SK-N-SH treated with all-trans-retinoic acid at 6 μM for 48 hours (cell line): ENCODE measurements at regions not wholly inside any gene's neighbourhood (a gene's known extent, or its start where the extent isn't known, plus 50 kb on each side); places are given as distances from the start of the nearest gene placed in this dataset.

Experiments used
- ATAC-seq: fragments of 200-7000 bp; cut with Tn5 transposase; 3 replicates; pipeline ENCODE4 v1.9.1; 2020; ENCODE audit warnings: mild to moderate bottlenecking, moderate library complexity
- ARNTL ChIP-seq: fragments of 450-650 bp; formaldehyde crosslinking; IDR thresholded peaks from 2 replicates; pipeline ENCODE4 v1.5.0; 2020; ENCODE audit warnings: low read depth, mild to moderate bottlenecking, moderate library complexity, borderline replicate concordance
- CSDC2 ChIP-seq: fragments of 250-450 bp; sonication (Bioruptor Pico); IDR thresholded peaks from 2 replicates; pipeline ENCODE4 v1.5.0; 2020; ENCODE audit warnings: mild to moderate bottlenecking, moderate library complexity
- ESRRG ChIP-seq: fragments of 250-450 bp; sonication (Bioruptor Pico); IDR thresholded peaks from 2 replicates; pipeline ENCODE4 v1.6.1; 2021; ENCODE audit warnings: mild to moderate bottlenecking
- GLIS3 ChIP-seq: fragments of 250-450 bp; sonication (Bioruptor Pico); IDR thresholded peaks from 2 replicates; pipeline ENCODE4 v1.5.0; 2020; ENCODE audit warnings: mild to moderate bottlenecking, moderate library complexity
- ISL1 ChIP-seq: fragments of 250-450 bp; sonication (Bioruptor Pico); IDR thresholded peaks from 2 replicates; pipeline ENCODE4 v2.1.2; 2022; ENCODE audit warnings: mild to moderate bottlenecking, moderate library complexity
- PATZ1 ChIP-seq: fragments of 250-450 bp; sonication (Bioruptor Pico); IDR thresholded peaks from 2 replicates; pipeline ENCODE4 v1.8.0; 2020; ENCODE audit warnings: mild to moderate bottlenecking, moderate library complexity, borderline replicate concordance
- POU6F1 ChIP-seq: fragments of 250-450 bp; sonication (Bioruptor Pico); IDR thresholded peaks from 2 replicates; pipeline ENCODE4 v1.8.0; 2021; ENCODE audit warnings: low read depth, mild to moderate bottlenecking, moderate library complexity, borderline replicate concordance
- PPARA ChIP-seq: fragments of 250-450 bp; sonication (Bioruptor Pico); IDR thresholded peaks from 2 replicates; pipeline ENCODE4 v1.5.0; 2020; ENCODE audit warnings: mild to moderate bottlenecking, borderline replicate concordance
- RARB ChIP-seq: fragments of 250-450 bp; sonication (Bioruptor Pico); IDR thresholded peaks from 2 replicates; pipeline ENCODE4 v1.8.0; 2021; ENCODE audit warnings: mild to moderate bottlenecking, moderate library complexity
- SNAI2 ChIP-seq: fragments of 250-450 bp; sonication (Bioruptor Pico); IDR thresholded peaks from 2 replicates; pipeline ENCODE4 v1.5.0; 2020; ENCODE audit warnings: mild to moderate bottlenecking, moderate library complexity
- TCF4 ChIP-seq: fragments of 250-450 bp; sonication (Bioruptor Pico); IDR thresholded peaks from 2 replicates; pipeline ENCODE4 v1.8.0; 2021; ENCODE audit warnings: mild to moderate bottlenecking, moderate library complexity, borderline replicate concordance
- TOX ChIP-seq: fragments of 250-450 bp; sonication (Bioruptor Pico); IDR thresholded peaks from 2 replicates; pipeline ENCODE4 v1.8.0; 2021; ENCODE audit warnings: mild to moderate bottlenecking, moderate library complexity, borderline replicate concordance
- TSHZ2 ChIP-seq: fragments of 250-450 bp; sonication (Bioruptor Pico); IDR thresholded peaks from 2 replicates; pipeline ENCODE4 v1.5.0; 2020; ENCODE audit warnings: mild to moderate bottlenecking, moderate library complexity
- ZC3H10 ChIP-seq: fragments of 250-450 bp; sonication (Bioruptor Pico); IDR thresholded peaks from 2 replicates; pipeline ENCODE4 v1.5.1; 2021; ENCODE audit warnings: mild to moderate bottlenecking, moderate library complexity
- ZFP3 ChIP-seq: fragments of 250-450 bp; sonication (Bioruptor Pico); IDR thresholded peaks from 2 replicates; pipeline ENCODE4 v1.5.0; 2020; ENCODE audit warnings: mild to moderate bottlenecking, moderate library complexity
- ZFP30 ChIP-seq: fragments of 450-650 bp; formaldehyde crosslinking; IDR thresholded peaks from 2 replicates; pipeline ENCODE4 v1.5.0; 2022; ENCODE audit warnings: mild to moderate bottlenecking, moderate library complexity
- ZNF565 ChIP-seq: fragments of 450-650 bp; formaldehyde crosslinking; conservative IDR thresholded peaks from 2 replicates; pipeline ENCODE4 v1.5.0; 2020; ENCODE audit warnings: low read depth, mild to moderate bottlenecking, moderate library complexity
- ZNF70 ChIP-seq: fragments of 450-650 bp; formaldehyde crosslinking; IDR thresholded peaks from 2 replicates; pipeline ENCODE4 v1.5.0; 2020; ENCODE audit warnings: mild to moderate bottlenecking, moderate library complexity
- ZNF8 ChIP-seq: fragments of 450-650 bp; formaldehyde crosslinking; IDR thresholded peaks from 2 replicates; pipeline ENCODE4 v1.5.0; 2020; ENCODE audit warnings: mild to moderate bottlenecking, moderate library complexity
- TF ChIP-seq, protein P1 (sequence below): fragments of 250-450 bp; sonication (Bioruptor Pico); IDR thresholded peaks from 2 replicates; pipeline ENCODE4 v1.5.1; 2021; ENCODE audit warnings: mild to moderate bottlenecking, moderate library complexity
- TF ChIP-seq, protein P2 (sequence below): fragments of 250-450 bp; sonication (Bioruptor Pico); IDR thresholded peaks from 2 replicates; pipeline ENCODE4 v1.5.1; 2020; ENCODE audit warnings: low read depth, mild to moderate bottlenecking, moderate library complexity

- TF ChIP-seq RARB = no peak
- TF ChIP-seq CSDC2 (CRISPR knock-in tag) = no peak
- no peak for TF ChIP-seq ZFP3 (CRISPR knock-in tag)
- no peak for TF ChIP-seq GLIS3 (CRISPR knock-in tag)
- no peak for TF ChIP-seq ZFP30
- TF ChIP-seq ZC3H10 = no peak
- TF ChIP-seq ISL1 (CRISPR knock-in tag) = no peak
- TF ChIP-seq PPARA (CRISPR knock-in tag) = no peak
- no peak for TF ChIP-seq PATZ1 (CRISPR knock-in tag)
Measured at GRCh38 chr6:81534934-81535465, 217.5 kb downstream of the TENT5A start (continued).

DNA sequence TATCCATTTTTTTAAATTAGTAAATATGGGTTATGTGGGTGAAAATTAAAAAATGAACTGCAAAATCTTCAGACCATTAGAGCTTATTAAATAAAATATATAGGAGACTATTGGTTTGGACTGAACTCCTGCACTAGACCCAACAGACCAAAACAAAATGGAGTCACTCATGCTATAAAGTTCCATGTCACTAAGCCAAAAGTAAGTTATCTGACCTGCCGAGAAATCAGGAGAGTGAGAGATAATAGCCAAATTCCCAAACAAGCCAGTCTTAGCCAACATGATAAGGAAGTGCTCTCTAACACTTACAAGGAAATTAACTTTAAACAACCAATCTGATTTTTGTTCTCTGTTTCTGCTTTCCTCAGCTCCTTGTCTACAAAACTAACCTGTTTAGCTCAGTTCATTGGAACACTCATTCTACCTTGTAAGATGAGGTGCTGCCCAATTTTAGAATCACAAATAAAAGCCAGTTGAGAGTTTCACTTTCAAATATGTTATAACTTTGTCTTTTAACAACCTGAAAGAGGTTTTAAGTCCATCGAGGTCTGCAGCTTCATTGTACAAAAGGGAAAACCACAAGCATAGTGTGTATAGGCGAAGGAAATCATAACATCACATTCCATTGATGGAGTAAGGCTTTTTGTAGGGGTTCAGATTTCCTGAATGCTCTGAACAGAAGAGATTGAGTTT is 220.5 kb downstream of the TENT5A start:
- no peak for ATAC-seq
- TF ChIP-seq ISL1 (CRISPR knock-in tag) (no peak), GLIS3 (CRISPR knock-in tag) (no peak), ZFP30 (no peak), ZFP3 (CRISPR knock-in tag) (no peak), POU6F1 (CRISPR knock-in tag) (no peak), RARB (no peak), TOX (CRISPR knock-in tag) (no peak), ZNF565 (CRISPR knock-in tag) (no peak), CSDC2 (CRISPR knock-in tag) (no peak), ZNF8 (CRISPR knock-in tag) (no peak), TSHZ2 (CRISPR knock-in tag) (no peak)
- TF ChIP-seq, all 23 proteins: peak for 0

- TF ChIP-seq, protein P1, sequence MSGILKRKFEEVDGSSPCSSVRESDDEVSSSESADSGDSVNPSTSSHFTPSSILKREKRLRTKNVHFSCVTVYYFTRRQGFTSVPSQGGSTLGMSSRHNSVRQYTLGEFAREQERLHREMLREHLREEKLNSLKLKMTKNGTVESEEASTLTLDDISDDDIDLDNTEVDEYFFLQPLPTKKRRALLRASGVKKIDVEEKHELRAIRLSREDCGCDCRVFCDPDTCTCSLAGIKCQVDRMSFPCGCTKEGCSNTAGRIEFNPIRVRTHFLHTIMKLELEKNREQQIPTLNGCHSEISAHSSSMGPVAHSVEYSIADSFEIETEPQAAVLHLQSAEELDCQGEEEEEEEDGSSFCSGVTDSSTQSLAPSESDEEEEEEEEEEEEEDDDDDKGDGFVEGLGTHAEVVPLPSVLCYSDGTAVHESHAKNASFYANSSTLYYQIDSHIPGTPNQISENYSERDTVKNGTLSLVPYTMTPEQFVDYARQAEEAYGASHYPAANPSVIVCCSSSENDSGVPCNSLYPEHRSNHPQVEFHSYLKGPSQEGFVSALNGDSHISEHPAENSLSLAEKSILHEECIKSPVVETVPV (CRISPR knock-in tag) = no peak
- TF ChIP-seq TCF4 = no peak
- no peak for TF ChIP-seq PPARA (CRISPR knock-in tag)
- no peak for TF ChIP-seq ESRRG
- TF ChIP-seq PATZ1 (CRISPR knock-in tag) = no peak
- TF ChIP-seq ZNF70 = no peak
- TF ChIP-seq SNAI2 (CRISPR knock-in tag) = no peak
- TF ChIP-seq ZC3H10 = no peak
- TF ChIP-seq, protein P2, sequence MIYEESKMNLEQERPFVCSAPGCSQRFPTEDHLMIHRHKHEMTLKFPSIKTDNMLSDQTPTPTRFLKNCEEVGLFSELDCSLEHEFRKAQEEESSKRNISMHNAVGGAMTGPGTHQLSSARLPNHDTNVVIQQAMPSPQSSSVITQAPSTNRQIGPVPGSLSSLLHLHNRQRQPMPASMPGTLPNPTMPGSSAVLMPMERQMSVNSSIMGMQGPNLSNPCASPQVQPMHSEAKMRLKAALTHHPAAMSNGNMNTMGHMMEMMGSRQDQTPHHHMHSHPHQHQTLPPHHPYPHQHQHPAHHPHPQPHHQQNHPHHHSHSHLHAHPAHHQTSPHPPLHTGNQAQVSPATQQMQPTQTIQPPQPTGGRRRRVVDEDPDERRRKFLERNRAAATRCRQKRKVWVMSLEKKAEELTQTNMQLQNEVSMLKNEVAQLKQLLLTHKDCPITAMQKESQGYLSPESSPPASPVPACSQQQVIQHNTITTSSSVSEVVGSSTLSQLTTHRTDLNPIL (CRISPR knock-in tag) = no peak
- no peak for TF ChIP-seq TOX (CRISPR knock-in tag)
- TF ChIP-seq ARNTL (CRISPR knock-in tag) = no peak
- ATAC-seq = no peak
Measured at GRCh38 chr6:81517455-81517854, 235.0 kb downstream of the TENT5A start.
